ENCODE measurements at regions not wholly inside any gene's neighbourhood (a gene's known extent, or its start where the extent isn't known, plus 50 kb on each side); places are given as distances from the start of the nearest gene placed in this dataset.

GRCh38 chr2:65804777-65805176, 372.4 kb upstream of the SPRED2 start:
- Histone ChIP-seq H3K27me3 (replicated peaks in 1 of 4; ENCODE audit: control insufficient read depth in 3 of 4, extremely low read depth in 1 of 4, insufficient read depth in 3 of 4, low read length in 3 of 4) (no peaks in the 10 kb centered on the region), H2BK5ac (ENCODE audit: low read depth, low read length) (no peak overlapping the region), H4K91ac (replicated peaks; ENCODE audit: insufficient read length, low read length) (no peak overlapping the region), H3K14ac (ENCODE audit: insufficient read length) (no peak overlapping the region), H3K4me3 (ENCODE audit: extremely low read depth in 1 of 4, insufficient read depth in 2 of 4, low read depth in 3 of 4, low read length in 4 of 4) (no peak overlapping the region), H3K56ac (replicated peaks; ENCODE audit: insufficient read length, low read depth, low read length) (no peak overlapping the region), H2BK20ac (ENCODE audit: low read length) (no peak overlapping the region), H3K23me2 (ENCODE audit: low read depth, low read length) (no peaks in the 10 kb centered on the region), H3K9ac (replicated peaks in 1 of 4; ENCODE audit: extremely low read depth in 1 of 4, low read depth in 3 of 4, low read length in 3 of 4) (no peak overlapping the region), H3K9me3 (ENCODE audit: insufficient read depth in 2 of 2, low read depth in 1 of 2, low read length in 1 of 2) (0 out of 4 replicates have a peak, but pooled peaks cover 0 to 9% of the 10 kb centered on the region in 2 experiments), H4K20me1 (replicated peaks in 1 of 2; ENCODE audit: control insufficient read depth in 1 of 2, insufficient read depth in 2 of 2, low read length in 2 of 2) (no peaks in the 10 kb centered on the region), H4K8ac (ENCODE audit: extremely low read depth, insufficient read depth, low read length) (no peak overlapping the region), H2BK12ac (ENCODE audit: low read depth, low read length) (no peak overlapping the region), H3K4ac (replicated peaks; ENCODE audit: insufficient read length, low read depth, low read length) (no peak overlapping the region), H2AK5ac (ENCODE audit: low read depth, low read length) (no peak overlapping the region), H3K36me3 (ENCODE audit: control insufficient read depth in 2 of 4, insufficient read depth in 4 of 4, low read length in 3 of 4) (no peaks in the 10 kb centered on the region), H3K18ac (ENCODE audit: extremely low read depth, low read length) (no peak overlapping the region), H2AFZ (ENCODE audit: low read length) (no peak overlapping the region), H3K79me1 (ENCODE audit: low read depth, low read length) (no peaks in the 10 kb centered on the region), H3K23ac (ENCODE audit: insufficient read length) (no peak overlapping the region), H3K4me1 (replicated peaks in 1 of 4; ENCODE audit: control insufficient read depth in 3 of 4, insufficient read depth in 4 of 4, low read length in 3 of 4) (no peaks in the 10 kb centered on the region), H3K27ac (ENCODE audit: low read depth, low read length) (no peak overlapping the region), H2BK15ac (ENCODE audit: low read length) (no peak overlapping the region), H4K5ac (ENCODE audit: insufficient read length, low read depth, low read length) (no peak overlapping the region), H3K79me2 (ENCODE audit: control insufficient read depth in 1 of 2, insufficient read depth in 2 of 2, low read length in 2 of 2) (no peaks in the 10 kb centered on the region), H2BK120ac (replicated peaks; ENCODE audit: low read depth, low read length) (no peak overlapping the region), H3K4me2 (ENCODE audit: insufficient read depth in 1 of 2, low read depth in 2 of 2, low read length in 2 of 2) (no peak overlapping the region)
- WGBS, 2 experiments (ENCODE audit: extremely low coverage in 1 of 2, insufficient coverage in 1 of 2, insufficient read length in 1 of 2, insufficient replicate concordance in 2 of 2, low coverage in 1 of 2, low lambda C conversion rate in 2 of 2, missing lambda C conversion rate in 1 of 2) = 89% methylated on average over 3 of the region's 3 CpGs; no CpG with 5 or more reads in 1 of the 2 experiments
- CTCF ChIA-PET (ENCODE audit: partially characterized antibody) = no interaction called here
- FAIRE-seq (no peak), DNase-seq (ENCODE audit: low read depth in 1 of 2, low spot score in 2 of 2) (no peak)
- POLR2A ChIA-PET (ENCODE audit: partially characterized antibody) = no interaction called here
- TF ChIP-seq POLR2A (IDR thresholded peaks at IDR 0.05; ENCODE audit: control extremely low read depth in 1 of 2, low read depth in 2 of 2, low read length in 2 of 2) = no peak
- no peak for TF ChIP-seq GTF2F1 (IDR thresholded peaks at IDR 0.05; ENCODE audit: borderline replicate concordance, low read depth, low read length)
- no peak for TF ChIP-seq CEBPB (IDR thresholded peaks at IDR 0.05; ENCODE audit: low read depth, low read length)
- TF ChIP-seq SIN3A (conservative IDR thresholded peaks at IDR 0.05 in 1 of 2, IDR thresholded peaks at IDR 0.05 in 1 of 2; ENCODE audit: low read depth in 1 of 2, low read length in 2 of 2) = no peak
- TF ChIP-seq RXRA (IDR thresholded peaks at IDR 0.05; ENCODE audit: insufficient read depth, low read depth, low read length) = no peak
- TF ChIP-seq PHF8 (conservative IDR thresholded peaks at IDR 0.05; ENCODE audit: low read depth, low read length) = no peak
- TF ChIP-seq RNF2 (IDR thresholded peaks at IDR 0.05; ENCODE audit: borderline replicate concordance, low read depth, low read length, missing control alignments, poor library complexity, severe bottlenecking) = no peak
